HG02759 (cell line): ENCODE measurements at regions not wholly inside any gene's neighbourhood (a gene's known extent, or its start where the extent isn't known, plus 50 kb on each side); places are given as distances from the start of the nearest gene placed in this dataset.
"Not testable (repeated sequence)": the region's sequence is repeated elsewhere in the genome, so short reads cannot be mapped to it uniquely, and the experiment has no call there.

ENCODE experiments used
- ATAC-seq: cut with Tn5 transposase; IDR thresholded peaks from one replicate; pipeline ENCODE4 v1.9.1; 2021; ENCODE audit warnings: mild to moderate bottlenecking, moderate library complexity; ENCODE audit not compliant: unreplicated experiment

DNA sequence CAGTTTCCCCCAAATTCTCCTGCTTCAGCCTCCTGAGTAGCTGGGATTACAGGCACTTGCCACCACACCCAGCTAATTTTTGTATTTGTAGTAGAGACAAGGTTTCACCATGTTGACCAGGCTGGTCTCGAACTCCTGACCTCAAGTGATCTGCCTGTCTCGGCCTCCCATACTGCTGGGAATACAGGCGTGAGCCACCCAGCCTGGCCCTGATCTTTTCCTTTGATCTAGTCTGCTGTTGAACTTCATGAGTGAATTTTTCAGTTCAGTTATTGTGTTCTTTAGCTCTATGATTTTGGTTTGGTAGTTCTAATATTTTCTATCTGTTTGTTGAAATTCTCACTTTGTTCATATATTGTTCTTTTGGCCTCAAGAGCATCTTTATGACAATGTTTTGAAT lies 83.4 kb upstream of the RAP2C start:
- not testable (repeated sequence) for ATAC-seq

DNA sequence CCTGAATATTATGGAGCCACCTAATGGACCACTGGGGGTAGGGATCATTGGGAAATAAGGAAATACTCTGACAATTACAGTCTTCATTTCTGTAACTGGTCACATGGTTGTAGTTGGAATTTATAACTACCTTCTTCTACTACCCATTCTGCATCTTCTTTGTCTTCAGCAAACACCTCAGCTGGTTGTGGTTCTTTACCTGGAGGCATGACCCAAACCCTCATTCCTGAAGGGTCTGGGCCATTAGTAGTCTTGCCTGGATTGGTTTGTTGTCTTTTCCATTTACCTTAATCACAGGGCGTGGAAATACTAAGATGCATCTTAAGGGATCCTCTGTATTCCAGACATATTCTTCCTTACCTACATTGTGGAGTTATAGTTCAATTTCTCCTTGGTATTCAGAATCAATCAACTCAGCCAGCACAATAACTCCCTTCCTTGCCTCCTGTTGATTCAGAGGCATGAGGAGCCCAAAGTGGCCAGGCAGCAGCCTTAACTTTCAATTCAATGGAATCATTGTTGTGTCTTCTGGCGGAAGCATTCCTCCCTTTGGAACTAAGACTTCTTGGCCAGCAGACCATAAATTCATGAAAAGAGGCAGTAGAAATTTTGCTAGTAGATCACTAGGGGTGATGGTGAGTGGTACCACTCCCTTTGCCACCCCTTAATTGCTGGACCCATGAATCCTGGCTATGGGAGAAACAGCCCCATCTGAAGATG lies 75.7 kb upstream of the RAP2C start:
- no peak for ATAC-seq

DNA sequence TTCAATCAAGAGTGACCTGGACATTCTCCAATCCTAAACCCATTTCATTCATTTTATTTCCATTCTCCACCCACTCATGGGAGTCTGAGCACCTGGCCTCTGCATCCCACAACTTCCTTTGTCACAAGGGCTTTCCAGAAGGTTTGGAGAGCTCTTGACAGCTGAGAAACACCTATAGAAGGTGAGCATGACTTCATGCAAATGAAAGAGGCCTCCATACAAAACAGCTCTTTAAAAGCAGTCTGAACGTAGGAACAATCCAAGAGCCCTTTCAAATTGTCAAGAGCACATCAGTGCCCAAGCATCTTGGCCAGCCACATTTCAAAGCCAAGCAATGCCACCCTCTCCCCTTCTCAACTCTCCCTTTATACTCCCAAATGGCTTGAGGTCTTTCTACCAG lies 74.9 kb upstream of the RAP2C start:
- no peak for ATAC-seq

DNA sequence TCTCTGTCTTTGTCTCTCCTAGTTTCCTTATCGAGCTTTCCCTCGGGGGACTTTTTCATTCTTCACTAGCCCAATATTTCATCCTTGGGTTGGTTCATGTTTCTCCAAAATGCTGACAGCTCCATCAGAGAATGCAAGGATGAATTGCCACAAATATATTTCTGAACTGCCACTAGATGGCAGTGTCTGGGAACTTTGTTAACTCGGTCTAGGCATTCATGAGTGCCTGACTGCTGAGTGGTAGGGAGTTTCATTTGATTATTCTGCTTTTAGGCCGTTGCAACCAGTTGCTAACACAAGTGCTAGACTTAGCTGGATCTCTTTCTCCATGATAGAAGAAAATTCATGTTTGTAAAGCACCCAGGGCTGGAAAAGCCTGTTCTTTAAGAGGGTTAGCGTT lies 73.5 kb upstream of the RAP2C start:
- ATAC-seq = peak; percentile 66

DNA sequence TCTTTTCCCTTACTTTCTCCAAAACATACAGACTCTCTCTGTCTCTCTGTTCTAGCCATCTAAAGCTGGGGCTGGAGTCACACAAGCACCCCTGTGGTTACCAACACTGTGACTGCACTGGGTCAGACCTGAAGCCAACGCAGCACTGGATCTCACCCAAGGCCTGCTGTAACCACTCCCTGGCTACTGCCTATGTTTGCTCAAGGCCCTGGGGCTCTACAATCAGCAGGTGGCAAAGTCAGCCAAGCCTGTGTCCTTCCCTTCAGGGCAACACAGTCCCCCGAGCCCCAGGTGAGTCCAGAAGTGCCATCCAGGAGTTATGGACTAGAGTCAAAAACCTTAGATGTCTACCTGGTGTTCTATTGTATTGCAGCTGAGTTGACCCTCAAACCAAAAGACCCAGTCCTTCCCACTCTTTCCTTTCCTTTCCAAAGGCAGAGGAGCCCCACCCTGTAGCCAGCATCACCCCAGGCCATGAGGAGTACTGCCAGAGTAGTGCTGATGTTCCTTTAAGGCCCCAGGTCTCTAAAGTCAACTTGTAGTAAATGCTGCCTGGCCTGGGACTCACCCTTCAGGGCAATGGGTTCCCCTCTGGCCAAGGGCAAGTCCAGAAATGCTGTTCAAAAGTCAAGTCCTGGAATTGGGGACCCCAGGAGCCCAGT lies 58.8 kb upstream of the RAP2C start:
- no peak for ATAC-seq

DNA sequence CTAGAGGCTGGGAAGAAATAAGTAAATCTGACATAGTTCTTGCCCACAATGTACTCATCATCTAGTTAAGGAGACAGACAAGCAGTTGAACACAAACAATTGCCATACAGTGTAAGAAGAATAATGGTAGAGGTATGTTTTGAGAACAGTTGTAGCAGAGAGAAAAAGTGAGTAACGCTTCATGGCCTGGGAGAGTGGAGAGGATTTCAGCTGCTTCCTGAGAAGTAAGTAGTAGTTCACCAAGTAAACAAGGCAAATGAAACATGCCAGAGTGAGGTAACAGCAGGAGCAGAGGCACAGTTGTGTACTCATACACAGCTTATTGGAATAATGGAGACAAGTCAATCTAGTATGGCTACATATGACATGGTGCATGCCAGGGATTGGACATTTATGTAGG lies 53.6 kb upstream of the RAP2C start:
- ATAC-seq = no peak

DNA sequence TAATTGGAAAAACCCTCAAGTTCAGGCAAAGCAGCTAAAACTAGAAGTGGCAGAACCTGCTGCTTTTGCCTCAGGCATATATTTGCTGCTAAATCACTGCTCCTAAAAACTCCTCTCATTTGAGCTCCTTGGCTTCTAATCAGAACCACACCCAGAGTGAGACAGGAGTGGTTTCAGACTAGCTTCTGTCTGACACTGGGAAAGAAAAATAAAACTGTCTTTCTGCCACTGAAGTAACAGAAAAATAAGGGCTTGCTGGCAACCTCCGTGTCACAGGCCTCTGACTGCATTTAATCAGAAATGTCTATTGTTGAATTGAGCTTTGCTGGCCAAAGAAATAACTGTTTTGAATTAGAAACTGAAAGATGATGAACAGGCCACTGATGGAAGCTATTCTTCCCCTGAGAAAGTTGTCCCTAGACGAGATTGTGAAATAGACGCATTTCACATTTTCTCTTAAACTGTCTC lies 52.1 kb upstream of the RAP2C start:
- ATAC-seq = no peak

DNA sequence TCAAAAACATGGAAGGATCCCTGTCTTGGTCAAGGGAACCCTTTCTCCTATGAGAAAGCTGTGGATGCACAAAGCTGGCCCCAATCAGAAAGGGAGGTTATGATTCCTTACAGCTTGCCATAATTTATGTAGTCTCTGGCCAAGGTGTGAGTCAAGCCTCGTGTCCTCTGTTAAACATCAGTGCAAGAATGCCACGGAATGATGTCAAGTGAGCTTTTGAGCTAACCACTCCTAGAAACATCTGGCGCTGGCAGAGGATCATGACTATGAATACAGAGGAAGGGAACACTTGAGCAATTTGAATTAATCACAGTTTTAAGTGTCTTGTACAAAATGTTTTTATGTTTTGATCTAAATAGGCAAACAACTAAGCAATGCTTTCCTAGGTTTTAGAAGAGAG lies 51.5 kb upstream of the RAP2C start:
- ATAC-seq = no peak

DNA sequence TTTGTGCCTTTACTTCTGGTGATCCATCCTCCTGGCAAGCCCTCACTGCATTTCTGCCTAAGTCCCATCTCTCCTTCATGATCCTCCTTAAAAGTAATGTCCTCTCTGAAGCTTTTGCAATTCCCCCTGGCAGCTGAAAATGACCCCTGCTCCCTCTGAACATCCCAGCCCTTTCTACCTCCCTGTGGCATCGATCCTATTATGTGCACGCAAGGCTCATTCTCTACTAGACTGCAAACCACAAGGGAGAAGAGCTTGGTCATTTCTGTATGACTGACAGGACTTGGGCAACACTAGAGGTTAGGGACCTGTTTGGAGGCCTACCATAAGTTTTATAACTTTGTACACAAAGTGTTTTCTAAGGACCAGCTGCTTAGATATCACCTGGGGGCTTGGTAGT lies 50.8 kb upstream of the RAP2C start:
- ATAC-seq = no peak
